Osteocyte (in vitro differentiated cells): ENCODE measurements at regions not wholly inside any gene's neighbourhood (a gene's known extent, or its start where the extent isn't known, plus 50 kb on each side); places are given as distances from the start of the nearest gene placed in this dataset.

Source experiments
- DNase-seq: peaks from one replicate; pipeline ENCODE4 v3.0.0; 2021; ENCODE audit warnings: mixed read lengths; ENCODE audit not compliant: unreplicated experiment; ENCODE audit errors: extremely low spot score
- H3K27ac Mint-ChIP-seq: one replicate; pipeline ENCODE4 v1.8.0; 2021; ENCODE audit warnings: mild to moderate bottlenecking, mixed read lengths; ENCODE audit not compliant: unreplicated experiment
- H3K27me3 Mint-ChIP-seq: one replicate; pipeline ENCODE4 v1.8.0; 2021; ENCODE audit warnings: mixed read lengths; ENCODE audit not compliant: unreplicated experiment
- H3K36me3 Mint-ChIP-seq: one replicate; pipeline ENCODE4 v1.8.0; 2021; ENCODE audit warnings: mixed read lengths; ENCODE audit not compliant: unreplicated experiment
- H3K4me1 Mint-ChIP-seq: one replicate; pipeline ENCODE4 v1.8.0; 2021; ENCODE audit warnings: mixed read lengths; ENCODE audit not compliant: unreplicated experiment
- H3K4me3 Mint-ChIP-seq: one replicate; pipeline ENCODE4 v1.8.0; 2021; ENCODE audit warnings: mild to moderate bottlenecking, moderate library complexity, mixed read lengths; ENCODE audit not compliant: unreplicated experiment
- H3K9me3 Mint-ChIP-seq: one replicate; pipeline ENCODE4 v1.8.0; 2021; ENCODE audit warnings: mixed read lengths; ENCODE audit not compliant: unreplicated experiment
- CTCF ChIP-seq: fragments of 200-600 bp; sonication (generic); IDR thresholded peaks from 2 replicates; pipeline ENCODE4 v1.5.0; 2021; ENCODE audit warnings: antibody characterized with exemption, mild to moderate bottlenecking, moderate library complexity

GRCh38 chr16:54362591-54363206 lies 76.1 kb upstream of the IRX3 start:
- Mint-ChIP-seq H3K4me1 (no peaks in the 10 kb centered on the region), H3K27ac (no peak overlapping the region), H3K9me3 (no peaks in the 10 kb centered on the region), H3K4me3 (no peak overlapping the region), H3K36me3 (no peaks in the 10 kb centered on the region), H3K27me3 (peaks cover 40% of the 10 kb centered on the region)
- no peak for DNase-seq
- no peak for TF ChIP-seq CTCF

- Mint-ChIP-seq H3K9me3 (no peaks in the 10 kb centered on the region), H3K4me1 (no peaks in the 10 kb centered on the region), H3K36me3 (no peaks in the 10 kb centered on the region), H3K27me3 (peaks cover 35% of the 10 kb centered on the region), H3K27ac (no peak overlapping the region), H3K4me3 (no peak overlapping the region)
- no peak for TF ChIP-seq CTCF
- DNase-seq: no peak
These were observed 74.7 kb upstream of the IRX3 start for GRCh38 chr16:54361246-54361645.

- Mint-ChIP-seq H3K36me3 (no peaks in the 10 kb centered on the region), H3K27me3 (peaks cover 34% of the 10 kb centered on the region), H3K4me3 (no peak overlapping the region), H3K9me3 (no peaks in the 10 kb centered on the region), H3K27ac (no peak overlapping the region), H3K4me1 (no peaks in the 10 kb centered on the region)
- TF ChIP-seq CTCF: no peak
- DNase-seq: no peak
These were observed 74.1 kb upstream of the IRX3 start for GRCh38 chr16:54360681-54361080.

GRCh38 chr16:54359555-54359954 lies 73.0 kb upstream of the IRX3 start:
- Mint-ChIP-seq H3K27ac (no peak overlapping the region), H3K4me1 (no peaks in the 10 kb centered on the region), H3K27me3 (peaks cover 32% of the 10 kb centered on the region), H3K9me3 (peaks cover under 1% of the 10 kb centered on the region), H3K4me3 (no peak overlapping the region), H3K36me3 (no peaks in the 10 kb centered on the region)
- no peak for DNase-seq
- TF ChIP-seq CTCF: no peak

GRCh38 chr16:54359081-54359480 lies 72.5 kb upstream of the IRX3 start:
- Mint-ChIP-seq H3K27ac (no peak overlapping the region), H3K36me3 (no peaks in the 10 kb centered on the region), H3K27me3 (peaks cover 31% of the 10 kb centered on the region), H3K9me3 (peaks cover 5% of the 10 kb centered on the region), H3K4me1 (no peaks in the 10 kb centered on the region), H3K4me3 (no peak overlapping the region)
- DNase-seq: no peak
- TF ChIP-seq CTCF: no peak
